MM.1S (cell line): ENCODE measurements at regions not wholly inside any gene's neighbourhood (a gene's known extent, or its start where the extent isn't known, plus 50 kb on each side); places are given as distances from the start of the nearest gene placed in this dataset.

ENCODE experiments used
- DNase-seq: peaks from one replicate; pipeline ENCODE4 v3.0.0-alpha.2; 2015
- H2AFZ ChIP-seq: fragments of 300-600 bp; sonication (generic); 2 replicates; pipeline ENCODE4 v1.6.0; 2016; ENCODE audit warnings: antibody characterized with exemption, low read length
- H3F3A ChIP-seq: fragments of 300-600 bp; sonication (generic); 2 replicates; pipeline ENCODE4 v1.6.1; 2016; ENCODE audit warnings: mild to moderate bottlenecking, antibody characterized with exemption, low read length, moderate library complexity, mixed read lengths; ENCODE audit not compliant: insufficient read depth
- H3K27ac ChIP-seq: fragments of 300-600 bp; sonication (generic); 2 replicates; pipeline ENCODE4 v1.5.1; 2016; ENCODE audit warnings: mild to moderate bottlenecking, low read length
- H3K27me3 ChIP-seq: fragments of 300-600 bp; sonication (generic); replicated peaks from 2 replicates; pipeline ENCODE4 v1.6.0; 2016; ENCODE audit warnings: low read length; ENCODE audit not compliant: insufficient read depth
- H3K36me3 ChIP-seq: fragments of 300-600 bp; sonication (generic); replicated peaks from 2 replicates; pipeline ENCODE4 v1.6.1; 2016; ENCODE audit warnings: mild to moderate bottlenecking, low read length, mixed read lengths; ENCODE audit not compliant: insufficient read depth
- H3K4me1 ChIP-seq: fragments of 300-600 bp; sonication (generic); 2 replicates; pipeline ENCODE4 v1.6.1; 2016; ENCODE audit warnings: low read length, mixed read lengths
- H3K4me2 ChIP-seq: fragments of 300-600 bp; sonication (generic); 2 replicates; pipeline ENCODE4 v1.6.0; 2016; ENCODE audit warnings: low read depth, low read length
- H3K4me3 ChIP-seq: fragments of 300-600 bp; sonication (generic); 2 replicates; pipeline ENCODE4 v1.5.1; 2016; ENCODE audit warnings: low read length, mixed read lengths
- H3K79me2 ChIP-seq: fragments of 300-600 bp; sonication (generic); 2 replicates; pipeline ENCODE4 v1.6.1; 2016; ENCODE audit warnings: mixed run types, low read length, mixed read lengths
- H3K9ac ChIP-seq: fragments of 300-600 bp; sonication (generic); 2 replicates; pipeline ENCODE4 v1.6.1; 2016; ENCODE audit warnings: low read length, mixed read lengths
- H3K9me2 ChIP-seq: fragments of 300-600 bp; sonication (generic); replicated peaks from 2 replicates; pipeline ENCODE4 v1.6.1; 2016; ENCODE audit warnings: mild to moderate bottlenecking, low read length, mixed read lengths; ENCODE audit not compliant: insufficient read depth
- H3K9me3 ChIP-seq: fragments of 300-600 bp; sonication (generic); replicated peaks from 2 replicates; pipeline ENCODE4 v1.6.1; 2016; ENCODE audit warnings: mild to moderate bottlenecking, low read length, mixed read lengths; ENCODE audit not compliant: insufficient read depth
- H4K20me1 ChIP-seq: fragments of 300-600 bp; sonication (generic); 2 replicates; pipeline ENCODE4 v1.6.1; 2016; ENCODE audit warnings: mild to moderate bottlenecking, low read length, moderate library complexity, mixed read lengths; ENCODE audit not compliant: insufficient read depth
- EZH2 ChIP-seq: fragments of 300-600 bp; sonication (generic); optimal IDR thresholded peaks from 2 replicates; pipeline ENCODE3; 2017; ENCODE audit warnings: low read depth, mild to moderate bottlenecking, antibody characterized with exemption, low read length, mixed read lengths
- EZH2phosphoT487 ChIP-seq: fragments of 300-600 bp; sonication (generic); IDR thresholded peaks from 2 replicates; pipeline ENCODE4 v1.6.1; 2018; ENCODE audit warnings: antibody characterized with exemption, low read length
- TF ChIP-seq, protein P1 (sequence below): fragments of 300-600 bp; sonication (generic); IDR thresholded peaks from 2 replicates; pipeline ENCODE4 v1.5.1; 2016; ENCODE audit warnings: antibody characterized with exemption, low read length, mixed read lengths

DNA sequence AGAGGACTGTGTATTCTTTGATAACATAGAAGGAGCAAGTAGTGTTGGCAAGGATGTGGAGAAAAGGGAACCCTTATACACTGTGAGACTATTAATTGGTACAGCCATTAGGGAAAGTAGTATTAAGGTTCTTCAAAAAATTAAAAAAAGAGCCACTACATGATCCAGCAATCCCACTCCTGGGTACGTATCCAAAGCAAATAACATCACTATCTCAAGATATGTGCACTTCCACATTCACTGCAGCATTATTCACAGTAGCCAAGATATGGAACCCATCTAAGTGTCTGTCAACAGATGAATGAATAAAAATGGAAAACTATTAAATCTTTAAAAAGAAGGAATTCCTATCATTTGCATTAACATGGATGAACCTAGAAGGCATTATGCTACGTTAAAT lies 693.2 kb upstream of the RIOK2 start:
- Histone ChIP-seq H3F3A (no peaks in the 10 kb centered on the region), H3K27ac (no peak overlapping the region), H3K4me3 (no peak overlapping the region), H3K4me2 (no peak overlapping the region), H3K79me2 (no peaks in the 10 kb centered on the region), H3K36me3 (no peaks in the 10 kb centered on the region), H3K4me1 (no peaks in the 10 kb centered on the region), H2AFZ (no peak overlapping the region), H4K20me1 (no peaks in the 10 kb centered on the region), H3K9me3 (no peaks in the 10 kb centered on the region), H3K9me2 (no peaks in the 10 kb centered on the region), H3K27me3 (no peaks in the 10 kb centered on the region), H3K9ac (no peak overlapping the region)
- TF ChIP-seq EZH2phosphoT487 (no peak), EZH2 (no peak)
- TF ChIP-seq, protein P1, sequence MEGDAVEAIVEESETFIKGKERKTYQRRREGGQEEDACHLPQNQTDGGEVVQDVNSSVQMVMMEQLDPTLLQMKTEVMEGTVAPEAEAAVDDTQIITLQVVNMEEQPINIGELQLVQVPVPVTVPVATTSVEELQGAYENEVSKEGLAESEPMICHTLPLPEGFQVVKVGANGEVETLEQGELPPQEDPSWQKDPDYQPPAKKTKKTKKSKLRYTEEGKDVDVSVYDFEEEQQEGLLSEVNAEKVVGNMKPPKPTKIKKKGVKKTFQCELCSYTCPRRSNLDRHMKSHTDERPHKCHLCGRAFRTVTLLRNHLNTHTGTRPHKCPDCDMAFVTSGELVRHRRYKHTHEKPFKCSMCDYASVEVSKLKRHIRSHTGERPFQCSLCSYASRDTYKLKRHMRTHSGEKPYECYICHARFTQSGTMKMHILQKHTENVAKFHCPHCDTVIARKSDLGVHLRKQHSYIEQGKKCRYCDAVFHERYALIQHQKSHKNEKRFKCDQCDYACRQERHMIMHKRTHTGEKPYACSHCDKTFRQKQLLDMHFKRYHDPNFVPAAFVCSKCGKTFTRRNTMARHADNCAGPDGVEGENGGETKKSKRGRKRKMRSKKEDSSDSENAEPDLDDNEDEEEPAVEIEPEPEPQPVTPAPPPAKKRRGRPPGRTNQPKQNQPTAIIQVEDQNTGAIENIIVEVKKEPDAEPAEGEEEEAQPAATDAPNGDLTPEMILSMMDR: no peak
- no peak for DNase-seq

DNA sequence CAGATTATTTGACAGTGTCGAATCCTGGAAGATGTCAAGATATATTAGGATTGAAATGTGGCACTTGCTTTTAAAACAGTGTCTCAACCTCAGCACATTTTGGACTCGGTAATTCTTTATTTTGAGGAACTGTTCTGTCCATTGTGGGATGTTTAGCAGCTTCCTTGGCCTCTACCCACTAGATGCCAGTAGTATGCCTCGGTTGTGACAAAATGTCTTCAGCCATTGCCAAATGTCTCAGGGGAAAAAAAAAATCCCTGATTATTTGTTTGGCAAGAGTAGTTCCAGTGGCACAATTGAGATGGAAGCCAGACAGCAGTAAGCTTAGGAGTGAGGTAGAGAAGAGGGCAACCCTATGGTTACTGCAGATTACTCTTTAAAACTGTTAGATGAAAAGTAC lies 694.5 kb upstream of the RIOK2 start:
- Histone ChIP-seq H3K4me1 (no peaks in the 10 kb centered on the region), H3K9me3 (no peaks in the 10 kb centered on the region), H2AFZ (no peak overlapping the region), H3F3A (no peaks in the 10 kb centered on the region), H3K4me2 (no peak overlapping the region), H3K36me3 (no peaks in the 10 kb centered on the region), H3K27me3 (no peaks in the 10 kb centered on the region), H4K20me1 (no peaks in the 10 kb centered on the region), H3K9me2 (no peaks in the 10 kb centered on the region), H3K4me3 (no peak overlapping the region), H3K9ac (no peak overlapping the region), H3K27ac (no peak overlapping the region), H3K79me2 (no peaks in the 10 kb centered on the region)
- no peak for DNase-seq
- TF ChIP-seq, protein P1: no peak
- TF ChIP-seq EZH2 (no peak), EZH2phosphoT487 (no peak)

GRCh38 chr5:97888439-97888838 lies 705.4 kb upstream of the RIOK2 start:
- H3K9me3 ChIP-seq: no peaks in the 10 kb centered on the region

More at GRCh38 chr5:97888439-97888838, 705.4 kb upstream of the RIOK2 start:
- H3K9ac ChIP-seq: no peak overlapping the region
- no peak overlapping the region for H3K4me2 ChIP-seq
- H3K4me1 ChIP-seq: no peaks in the 10 kb centered on the region
- H3K27me3 ChIP-seq: no peaks in the 10 kb centered on the region
- H3F3A ChIP-seq: no peaks in the 10 kb centered on the region
- DNase-seq: no peak
- H4K20me1 ChIP-seq: no peaks in the 10 kb centered on the region
- no peaks in the 10 kb centered on the region for H3K36me3 ChIP-seq
- no peaks in the 10 kb centered on the region for H3K79me2 ChIP-seq
- H3K9me2 ChIP-seq: no peaks in the 10 kb centered on the region
- TF ChIP-seq, protein P1: no peak
- TF ChIP-seq EZH2phosphoT487 (no peak), EZH2 (no peak)
- H3K4me3 ChIP-seq: no peak overlapping the region
- H2AFZ ChIP-seq: no peak overlapping the region
- no peak overlapping the region for H3K27ac ChIP-seq
